Natural killer cell treated with Interleukin-12 subunit alpha and Interleukin-12 subunit beta and Interleukin-15 and Interleukin-18, amount 100 ng/mL, for 72 hours (primary cell): ENCODE measurements at regions not wholly inside any gene's neighbourhood (a gene's known extent, or its start where the extent isn't known, plus 50 kb on each side); places are given as distances from the start of the nearest gene placed in this dataset.

Experiments
- ATAC-seq, 2 donors: fragments of 150-1000 bp; cut with Tn5 transposase in 1 of 2; sonication (Bioruptor Pico), chemical (Tn5 transposase) in 1 of 2; 2 replicates each; pipeline ENCODE4 v1.10.0; 2021
- DNase-seq: peaks from one replicate; pipeline ENCODE4 v3.0.0; 2022; ENCODE audit warnings: low spot score
- H3K27ac Mint-ChIP-seq, 2 donors: 1 replicate in 1 of 2; 2 replicates in 1 of 2; pipeline ENCODE4 v1.8.0; 2022; ENCODE audit warnings: mixed read lengths in 2 of 2, mild to moderate bottlenecking in 1 of 2, moderate library complexity in 1 of 2
- H3K27me3 Mint-ChIP-seq, 2 donors: 1 replicate in 1 of 2; 2 replicates in 1 of 2; pipeline ENCODE4 v1.8.0; 2022; ENCODE audit warnings: mixed read lengths in 2 of 2
- H3K36me3 Mint-ChIP-seq: one replicate; pipeline ENCODE4 v1.8.0; 2022; ENCODE audit warnings: mixed read lengths
- H3K4me1 Mint-ChIP-seq, 2 donors: 1 replicate in 1 of 2; 2 replicates in 1 of 2; pipeline ENCODE4 v1.8.0; 2022; ENCODE audit warnings: low read depth in 2 of 2, mixed read lengths in 2 of 2, mild to moderate bottlenecking in 1 of 2
- H3K4me3 Mint-ChIP-seq: one replicate; pipeline ENCODE4 v1.8.0; 2022; ENCODE audit warnings: mixed read lengths
- H3K9me3 Mint-ChIP-seq: 2 replicates; pipeline ENCODE4 v1.8.0; 2022; ENCODE audit warnings: mixed read lengths

DNA sequence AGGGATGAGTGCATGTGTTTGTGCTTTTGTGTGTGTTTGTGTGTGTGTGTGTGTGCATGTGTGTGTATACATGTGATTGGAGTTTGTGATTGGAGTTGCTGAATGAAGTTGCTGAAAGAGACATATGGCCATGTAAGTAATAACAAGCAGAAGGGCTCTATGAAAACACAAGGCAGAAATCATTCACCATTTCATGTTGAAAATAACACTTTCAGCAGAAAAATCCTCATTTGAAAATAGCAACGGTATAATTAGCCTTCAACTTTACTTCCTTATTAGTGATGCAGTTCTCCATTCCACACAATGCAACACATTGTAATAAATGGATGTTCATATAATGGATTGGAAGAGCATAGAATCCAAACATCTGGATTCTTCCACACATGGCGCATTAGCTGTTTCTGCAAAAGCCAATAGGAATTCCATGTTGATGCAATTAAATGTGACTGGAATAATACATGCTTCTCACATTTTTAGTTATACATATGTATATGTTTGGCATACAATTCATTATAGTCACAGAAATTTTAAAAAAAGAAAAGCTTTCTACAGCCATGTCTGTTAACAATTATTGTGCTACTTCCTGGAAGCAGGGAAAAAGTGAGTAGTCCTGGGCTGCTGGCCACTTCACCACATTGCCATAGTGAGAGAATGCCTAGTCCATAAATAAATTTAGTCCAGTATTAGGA lies 538.0 kb downstream of the LTN1 start:
- ATAC-seq (no peak), DNase-seq (no peak)
- Mint-ChIP-seq H3K9me3 (no peaks in the 10 kb centered on the region), H3K4me3 (no peak overlapping the region), H3K27me3 (no peaks in the 10 kb centered on the region), H3K4me1 (no peaks in the 10 kb centered on the region), H3K27ac (no peak overlapping the region), H3K36me3 (no peaks in the 10 kb centered on the region)

DNA sequence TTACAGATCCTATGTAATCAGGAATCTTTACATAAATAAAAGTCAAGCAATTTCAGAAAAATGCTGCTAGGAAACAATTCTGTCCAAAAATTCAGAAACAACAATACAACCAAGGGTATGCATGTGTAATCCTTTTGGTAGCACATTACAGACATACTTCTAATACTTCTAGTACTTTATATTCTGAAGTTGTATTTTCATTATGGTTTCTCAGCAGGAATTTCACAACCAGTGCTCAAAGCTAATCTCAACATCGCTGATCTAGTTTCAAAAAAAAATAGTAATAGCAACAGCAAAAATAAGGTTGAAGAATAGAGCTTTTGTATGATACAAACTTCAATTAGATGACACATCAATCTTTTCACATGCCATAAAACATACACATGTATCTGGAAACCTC lies 545.2 kb downstream of the LTN1 start:
- H3K27ac Mint-ChIP-seq: no peak overlapping the region
- ATAC-seq (no peak), DNase-seq (no peak)
- H3K36me3 Mint-ChIP-seq: peaks cover 6% of the 10 kb centered on the region
- no peak overlapping the region for H3K4me3 Mint-ChIP-seq
- no peaks in the 10 kb centered on the region for H3K9me3 Mint-ChIP-seq
- no peaks in the 10 kb centered on the region for H3K27me3 Mint-ChIP-seq
- H3K4me1 Mint-ChIP-seq: no peaks in the 10 kb centered on the region

DNA sequence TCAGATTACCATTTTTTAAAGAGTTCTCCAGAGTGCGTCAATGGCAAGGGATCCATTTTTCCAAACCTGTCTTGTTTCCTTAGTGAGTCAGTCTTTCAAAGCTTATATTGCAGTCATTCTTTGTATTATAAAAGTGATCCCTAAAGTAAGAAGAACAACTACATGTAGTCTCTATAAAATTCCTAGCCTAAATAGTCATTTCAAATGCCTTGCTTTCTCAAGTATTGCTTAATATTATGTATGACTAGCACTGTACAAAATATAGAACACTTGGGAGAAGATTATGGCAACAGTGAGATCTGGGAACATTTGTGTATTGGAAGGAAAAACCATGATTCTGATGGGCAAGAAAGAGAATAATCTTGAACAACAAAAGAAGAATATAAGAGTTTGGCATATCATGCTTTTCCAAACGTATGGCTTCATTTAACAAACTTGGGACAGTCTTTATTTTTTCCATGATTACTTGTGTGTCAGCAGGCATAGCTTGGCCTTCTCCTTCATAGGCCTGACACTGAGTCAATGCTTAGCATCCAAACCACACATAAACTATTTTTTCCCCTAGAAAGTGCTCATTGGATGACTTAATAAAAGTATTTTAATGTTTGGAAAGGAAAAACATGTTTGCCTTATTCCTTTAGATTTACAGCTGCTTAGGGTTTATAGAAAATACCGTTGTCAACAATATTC lies 547.4 kb downstream of the LTN1 start:
- no peak for DNase-seq
- H3K4me1 Mint-ChIP-seq: no peaks in the 10 kb centered on the region
- H3K4me3 Mint-ChIP-seq: no peak overlapping the region
- no peaks in the 10 kb centered on the region for H3K27me3 Mint-ChIP-seq
- H3K36me3 Mint-ChIP-seq: peaks cover 6% of the 10 kb centered on the region
- ATAC-seq: no peak
- H3K9me3 Mint-ChIP-seq: no peaks in the 10 kb centered on the region
- no peak overlapping the region for H3K27ac Mint-ChIP-seq

DNA sequence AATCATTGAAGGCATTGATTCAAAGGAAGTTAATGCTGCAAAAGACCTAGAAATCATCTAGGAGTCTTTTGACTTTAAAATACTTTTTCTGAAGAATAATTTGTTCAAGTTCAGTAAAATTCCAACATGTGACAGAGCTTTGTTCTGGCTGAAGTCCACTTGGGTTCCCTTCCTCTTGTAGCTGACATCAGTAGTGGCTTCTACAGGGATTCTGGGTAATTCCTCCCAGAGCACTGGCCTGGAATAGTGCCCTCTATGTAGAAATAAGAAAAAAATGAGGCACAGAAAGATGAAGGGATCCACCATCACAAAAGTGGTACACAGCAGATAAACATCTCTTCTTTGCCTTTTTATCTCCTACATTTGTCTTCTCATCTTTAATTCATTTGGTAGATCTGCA lies 548.1 kb downstream of the LTN1 start:
- Mint-ChIP-seq H3K9me3 (no peaks in the 10 kb centered on the region), H3K27ac (no peak overlapping the region), H3K4me3 (no peak overlapping the region), H3K4me1 (no peaks in the 10 kb centered on the region), H3K36me3 (peaks cover 6% of the 10 kb centered on the region), H3K27me3 (no peaks in the 10 kb centered on the region)
- DNase-seq (no peak), ATAC-seq (no peak)

DNA sequence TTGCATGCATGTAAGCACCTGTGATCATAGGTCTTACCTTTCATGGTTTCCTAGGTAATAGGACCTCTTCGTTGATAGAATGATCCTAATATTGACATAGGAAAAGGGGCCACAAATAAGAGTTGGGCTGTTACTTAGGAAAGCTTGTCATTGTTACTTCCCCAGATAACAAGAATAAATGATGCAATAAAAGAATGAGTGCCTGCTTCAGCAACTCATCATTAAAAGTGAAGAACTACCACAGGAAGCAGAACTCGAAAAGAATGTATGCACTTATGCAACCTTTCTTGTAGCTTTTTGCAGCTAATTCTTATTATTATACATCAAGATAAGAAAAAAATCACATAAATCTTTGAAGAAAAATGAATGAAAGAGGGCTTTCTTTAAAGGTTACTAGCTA lies 548.6 kb downstream of the LTN1 start:
- no peak overlapping the region for H3K4me3 Mint-ChIP-seq
- H3K4me1 Mint-ChIP-seq: no peaks in the 10 kb centered on the region
- DNase-seq (no peak), ATAC-seq (no peak)
- H3K27me3 Mint-ChIP-seq: no peaks in the 10 kb centered on the region
- no peaks in the 10 kb centered on the region for H3K9me3 Mint-ChIP-seq
- no peak overlapping the region for H3K27ac Mint-ChIP-seq
- H3K36me3 Mint-ChIP-seq: peaks cover 6% of the 10 kb centered on the region

DNA sequence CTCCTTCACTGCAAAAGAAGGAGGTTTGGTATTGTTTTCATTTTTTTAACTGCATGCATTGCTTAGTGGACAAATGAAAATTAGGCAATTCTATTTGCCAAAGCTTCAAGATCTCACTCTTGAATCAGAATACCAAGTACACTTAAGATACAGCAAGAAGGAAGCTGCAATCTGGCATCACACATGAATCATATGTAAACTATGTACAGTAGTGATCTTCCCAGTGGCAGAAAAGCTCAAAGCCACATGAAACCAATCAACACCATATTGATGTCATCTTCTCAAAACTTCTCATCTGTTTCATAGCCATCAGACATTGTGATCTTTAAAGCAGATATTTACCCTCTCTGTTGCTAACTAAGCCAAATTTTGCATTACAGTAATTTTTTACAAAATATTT lies 550.1 kb downstream of the LTN1 start:
- no peak overlapping the region for H3K4me3 Mint-ChIP-seq
- H3K9me3 Mint-ChIP-seq: no peaks in the 10 kb centered on the region
- no peak overlapping the region for H3K27ac Mint-ChIP-seq
- DNase-seq (no peak), ATAC-seq (no peak)
- H3K36me3 Mint-ChIP-seq: peaks cover 6% of the 10 kb centered on the region
- no peaks in the 10 kb centered on the region for H3K4me1 Mint-ChIP-seq
- no peaks in the 10 kb centered on the region for H3K27me3 Mint-ChIP-seq

DNA sequence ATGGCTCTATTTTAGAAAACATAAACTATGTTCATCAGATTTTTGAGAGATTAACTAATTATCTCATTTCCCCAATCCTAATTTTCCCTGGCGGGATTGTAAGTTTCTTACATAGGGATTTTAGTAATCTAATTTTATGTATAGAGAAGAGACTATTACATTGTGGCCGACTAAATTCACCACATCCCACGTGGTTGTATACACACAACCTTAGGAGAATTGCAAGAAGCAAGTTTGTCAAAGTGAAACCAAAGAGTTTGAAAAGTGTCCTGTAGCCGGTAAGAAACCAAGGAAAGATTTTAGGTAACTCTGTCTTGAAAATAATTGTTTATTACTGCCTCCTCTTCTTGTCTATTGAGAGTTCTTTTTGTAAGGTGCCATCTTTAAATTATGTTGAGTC lies 550.6 kb downstream of the LTN1 start:
- H3K4me3 Mint-ChIP-seq: no peak overlapping the region
- no peaks in the 10 kb centered on the region for H3K4me1 Mint-ChIP-seq
- H3K36me3 Mint-ChIP-seq: peaks cover 6% of the 10 kb centered on the region
- no peak for DNase-seq
- ATAC-seq: no peak
- no peaks in the 10 kb centered on the region for H3K9me3 Mint-ChIP-seq
- no peak overlapping the region for H3K27ac Mint-ChIP-seq
- no peaks in the 10 kb centered on the region for H3K27me3 Mint-ChIP-seq

DNA sequence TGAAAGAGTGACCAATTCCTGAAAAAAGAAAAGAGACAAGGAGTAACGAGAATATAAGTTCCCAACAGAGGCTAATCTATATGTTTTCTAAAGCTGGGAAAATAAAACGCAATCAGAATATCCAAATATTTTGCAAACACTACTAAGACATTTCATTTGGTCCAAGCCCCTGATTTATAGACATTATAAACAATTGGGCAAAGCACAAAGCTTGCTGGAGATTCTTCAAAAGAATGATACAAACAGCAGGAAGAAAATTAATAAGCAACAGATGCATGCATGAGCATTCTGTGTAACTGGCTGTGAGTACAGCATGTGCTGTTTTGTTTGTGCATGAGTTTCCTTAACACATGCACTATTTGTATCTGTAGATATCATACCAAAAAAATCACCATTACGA lies 552.9 kb downstream of the LTN1 start:
- no peak overlapping the region for H3K4me3 Mint-ChIP-seq
- H3K36me3 Mint-ChIP-seq: no peaks in the 10 kb centered on the region
- DNase-seq: no peak
- H3K27me3 Mint-ChIP-seq: no peaks in the 10 kb centered on the region
- H3K27ac Mint-ChIP-seq: no peak overlapping the region
- no peaks in the 10 kb centered on the region for H3K9me3 Mint-ChIP-seq
- H3K4me1 Mint-ChIP-seq: no peaks in the 10 kb centered on the region
- no peak for ATAC-seq

DNA sequence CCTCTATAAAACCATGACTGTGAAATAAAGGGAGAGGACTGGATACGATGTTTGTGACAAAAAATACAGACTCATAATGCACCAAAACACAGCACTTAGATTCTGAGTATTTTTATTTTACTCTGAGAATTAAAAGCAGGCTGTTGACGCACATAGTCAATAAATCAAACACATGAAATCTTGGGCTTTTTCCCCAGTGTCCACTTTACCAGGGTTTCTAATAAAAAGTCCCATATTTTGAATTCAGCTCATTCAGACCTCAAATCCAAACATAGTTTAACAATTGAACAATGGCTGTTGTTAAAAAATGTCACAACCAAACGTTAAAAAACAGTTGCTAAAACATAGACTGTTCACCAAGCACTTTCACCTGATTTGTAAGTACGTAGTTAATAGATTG lies 553.4 kb downstream of the LTN1 start:
- no peaks in the 10 kb centered on the region for H3K9me3 Mint-ChIP-seq
- no peak overlapping the region for H3K4me3 Mint-ChIP-seq
- ATAC-seq (no peak), DNase-seq (no peak)
- H3K4me1 Mint-ChIP-seq: no peaks in the 10 kb centered on the region
- H3K27me3 Mint-ChIP-seq: no peaks in the 10 kb centered on the region
- no peaks in the 10 kb centered on the region for H3K36me3 Mint-ChIP-seq
- H3K27ac Mint-ChIP-seq: no peak overlapping the region

DNA sequence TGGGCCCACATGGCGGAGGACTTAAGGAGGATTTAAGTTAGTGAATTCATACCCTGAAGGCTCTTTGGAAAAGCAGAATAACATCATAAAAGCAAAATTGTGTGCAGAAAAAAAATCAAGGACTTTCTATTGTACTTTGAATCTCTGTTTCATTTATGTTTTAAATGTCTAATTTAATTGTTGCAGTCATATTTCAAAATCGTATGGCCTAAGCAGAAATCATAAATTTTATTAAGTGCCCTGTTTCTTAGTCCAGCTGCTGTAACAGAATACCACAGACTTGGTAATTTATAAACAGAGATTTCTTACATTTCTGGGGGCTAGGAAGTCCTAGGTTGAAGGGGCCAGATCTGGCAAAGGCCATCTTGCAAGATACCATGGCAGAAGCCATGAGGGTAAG lies 555.6 kb downstream of the LTN1 start:
- Mint-ChIP-seq H3K27ac (no peak overlapping the region), H3K4me1 (no peaks in the 10 kb centered on the region), H3K27me3 (no peaks in the 10 kb centered on the region), H3K36me3 (no peaks in the 10 kb centered on the region), H3K4me3 (no peak overlapping the region), H3K9me3 (no peaks in the 10 kb centered on the region)
- DNase-seq (no peak), ATAC-seq (no peak)

DNA sequence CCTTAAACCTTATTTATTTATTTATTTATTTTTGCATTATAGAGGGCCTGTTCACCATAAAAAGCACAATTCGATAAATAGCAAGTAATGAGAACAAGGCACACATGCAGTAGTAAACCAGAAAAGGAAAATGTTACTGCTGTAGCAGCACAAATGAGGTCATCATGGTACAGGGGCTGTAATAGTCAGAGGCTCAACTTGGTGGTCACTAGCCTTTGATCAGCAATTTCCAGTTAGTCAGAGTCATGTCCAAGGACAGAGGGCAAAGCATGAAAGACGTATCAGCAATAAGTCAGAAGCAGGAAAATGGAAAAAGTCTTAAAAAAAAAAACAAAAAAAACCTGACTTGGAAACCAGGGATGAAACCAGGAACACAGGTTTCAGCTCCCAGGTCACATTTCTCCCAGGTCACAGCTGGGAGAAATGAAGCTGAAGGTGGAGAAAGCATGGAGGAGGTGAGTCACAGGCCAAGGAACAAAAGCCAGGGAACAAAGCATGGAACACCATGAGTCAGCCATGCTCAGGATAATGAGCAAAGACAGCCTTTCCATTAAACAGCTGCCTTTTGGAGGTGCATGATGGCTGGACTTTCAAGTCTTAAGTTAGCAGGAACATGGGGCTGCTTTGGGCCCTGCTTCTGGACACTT lies 556.3 kb downstream of the LTN1 start:
- no peak for ATAC-seq
- DNase-seq: no peak
- H3K36me3 Mint-ChIP-seq: no peaks in the 10 kb centered on the region
- no peaks in the 10 kb centered on the region for H3K4me1 Mint-ChIP-seq
- no peaks in the 10 kb centered on the region for H3K27me3 Mint-ChIP-seq
- no peak overlapping the region for H3K27ac Mint-ChIP-seq
- H3K9me3 Mint-ChIP-seq: no peaks in the 10 kb centered on the region
- no peak overlapping the region for H3K4me3 Mint-ChIP-seq

DNA sequence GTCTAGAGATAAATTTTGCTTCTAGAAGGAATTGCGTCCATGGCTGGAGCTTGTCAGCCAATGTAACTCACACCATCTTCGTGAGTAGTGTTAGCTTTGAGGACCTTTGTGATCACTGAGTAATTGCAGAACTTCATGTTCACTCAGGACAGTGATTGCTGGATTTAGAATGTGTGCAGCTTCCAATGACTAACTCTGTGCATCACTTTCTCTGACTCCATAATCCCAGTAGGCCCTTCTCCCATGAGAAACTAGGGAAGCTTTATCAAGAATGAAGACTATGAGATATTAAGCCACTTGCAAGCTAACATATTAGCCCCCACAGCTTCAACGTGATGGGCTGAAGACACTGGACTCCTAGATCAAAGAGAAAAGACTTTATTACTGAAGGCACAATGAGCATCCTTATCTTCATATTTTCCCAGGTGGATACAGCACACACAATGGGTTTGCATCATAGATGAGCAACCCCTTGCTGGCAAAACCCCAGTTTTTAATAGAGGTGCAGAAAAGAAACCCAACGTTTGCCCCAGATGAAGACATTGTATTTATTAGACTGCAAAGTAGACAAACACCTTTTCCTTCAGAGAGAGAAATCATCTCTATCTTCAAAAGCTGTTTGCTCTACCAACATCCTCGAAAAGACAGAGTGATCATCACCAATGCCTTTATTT lies 561.0 kb downstream of the LTN1 start:
- no peaks in the 10 kb centered on the region for H3K4me1 Mint-ChIP-seq
- peaks cover 4% of the 10 kb centered on the region for H3K36me3 Mint-ChIP-seq
- no peaks in the 10 kb centered on the region for H3K27me3 Mint-ChIP-seq
- no peak for ATAC-seq
- no peak overlapping the region for H3K4me3 Mint-ChIP-seq
- DNase-seq: no peak
- H3K27ac Mint-ChIP-seq: no peak overlapping the region
- no peaks in the 10 kb centered on the region for H3K9me3 Mint-ChIP-seq

DNA sequence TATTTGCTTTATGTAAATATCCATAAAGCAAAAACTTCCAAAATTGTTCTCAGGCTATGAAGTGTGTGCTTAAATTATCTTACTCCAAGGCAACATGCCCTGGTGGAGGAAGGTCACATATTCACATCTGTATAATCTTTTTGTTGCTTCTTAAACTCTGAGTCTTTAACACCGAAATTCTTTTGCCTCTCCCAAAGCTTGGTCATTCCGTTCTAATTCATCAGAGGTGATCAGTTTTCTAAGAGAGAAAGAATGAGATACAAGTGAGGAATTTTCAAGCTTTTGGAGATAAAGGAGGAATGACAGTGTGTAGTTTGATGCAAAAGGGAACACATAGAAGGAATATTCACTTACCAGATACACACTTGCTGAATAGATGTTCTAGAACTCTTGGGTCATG lies 561.7 kb downstream of the LTN1 start:
- no peak for ATAC-seq
- no peaks in the 10 kb centered on the region for H3K9me3 Mint-ChIP-seq
- no peaks in the 10 kb centered on the region for H3K4me1 Mint-ChIP-seq
- H3K4me3 Mint-ChIP-seq: no peak overlapping the region
- H3K27me3 Mint-ChIP-seq: no peaks in the 10 kb centered on the region
- no peak overlapping the region for H3K27ac Mint-ChIP-seq
- no peak for DNase-seq
- H3K36me3 Mint-ChIP-seq: peaks cover 4% of the 10 kb centered on the region

DNA sequence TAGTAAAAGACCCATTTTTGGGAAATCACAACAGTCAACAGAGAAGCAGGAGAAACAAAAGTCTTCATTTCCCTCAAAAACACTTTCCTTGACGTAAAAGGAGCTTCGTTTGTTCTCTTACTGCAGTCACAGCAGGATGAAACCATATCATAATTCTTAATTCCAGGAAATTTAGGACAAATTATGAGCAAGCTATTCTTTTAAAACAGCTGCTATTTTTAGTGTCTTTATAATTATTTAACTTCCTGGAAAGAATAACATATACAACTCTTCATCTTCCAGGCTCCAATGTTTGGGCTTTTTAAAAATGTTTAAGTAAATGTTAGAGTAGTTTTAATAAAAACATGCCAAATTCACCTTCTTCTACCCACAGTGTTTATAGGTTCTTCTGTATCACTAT lies 563.5 kb downstream of the LTN1 start:
- DNase-seq (no peak), ATAC-seq (no peak)
- Mint-ChIP-seq H3K36me3 (peaks cover 4% of the 10 kb centered on the region), H3K4me3 (no peak overlapping the region), H3K27me3 (no peaks in the 10 kb centered on the region), H3K9me3 (no peaks in the 10 kb centered on the region), H3K27ac (no peak overlapping the region), H3K4me1 (no peaks in the 10 kb centered on the region)
